ENCODE measurements at regions not wholly inside any gene's neighbourhood (a gene's known extent, or its start where the extent isn't known, plus 50 kb on each side); places are given as distances from the start of the nearest gene placed in this dataset.

DNA sequence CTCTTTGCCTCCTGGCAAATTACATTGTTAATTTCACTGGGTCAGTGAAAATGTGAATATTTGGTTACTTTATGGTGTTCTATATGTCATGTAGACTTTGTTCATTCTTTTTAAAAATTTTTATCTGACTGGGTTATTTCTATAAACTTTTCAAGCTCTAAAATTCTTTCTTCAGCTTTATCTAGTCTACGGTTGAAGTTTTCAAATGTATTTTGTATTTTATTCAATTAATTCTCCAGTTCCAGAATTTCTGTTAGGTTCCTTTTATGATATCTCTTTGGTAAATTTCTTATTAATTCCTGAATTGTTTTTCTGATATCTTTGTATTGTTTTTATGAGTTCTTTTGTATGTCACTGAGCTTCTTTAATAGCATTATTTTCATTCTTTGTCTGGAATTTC is 228.1 kb downstream of the LPIN1 start:
- TF ChIP-seq POLR2A (IDR thresholded peaks at IDR 0.05; ENCODE audit: low read depth, low read length) (no peak), TAF1 (IDR thresholded peaks at IDR 0.05; ENCODE audit: low read depth, low read length) (no peak)
